HEK293 (cell line): ENCODE measurements at regions not wholly inside any gene's neighbourhood (a gene's known extent, or its start where the extent isn't known, plus 50 kb on each side); places are given as distances from the start of the nearest gene placed in this dataset.
A peak's percentile ranks its signal among the peaks of the same experiment; 100 is the strongest.

Experiments
- CTCF ChIA-PET: fragments of 350-600 bp; formaldehyde crosslinking; extraction: SDS; loops from one replicate; lab custom pipeline; 2021; ENCODE audit warnings: antibody characterized with exemption; lab: Yijun Ruan, JAX
- POLR2A ChIA-PET: fragments of 300-600 bp; formaldehyde crosslinking; extraction: SDS; loops from one replicate; lab custom pipeline; 2020; ENCODE audit warnings: antibody characterized with exemption, inconsistent platforms; lab: Yijun Ruan, JAX
- H3K27ac ChIP-seq: fragments of 200-500 bp; sonication (Bioruptor generic); 2 replicates; pipeline ENCODE4 v1.5.1; 2014; ENCODE audit warnings: low read depth, low read length, control low read depth, inconsistent platforms; ENCODE audit errors: extremely low read depth
- H3K36me3 ChIP-seq, 2 experiments: fragments of 200-500 bp in 1 of 2; sonication (Bioruptor generic) in 1 of 2; 1 replicate in 1 of 2; 2 replicates in 1 of 2; pipeline ENCODE4 v1.5.1; 2014 to 2017; ENCODE audit warnings: inconsistent platforms in 2 of 2, low read length in 2 of 2; ENCODE audit not compliant: control insufficient read depth in 2 of 2, insufficient read depth in 1 of 2
- H3K4me1 ChIP-seq: fragments of 200-500 bp; sonication (Bioruptor generic); 2 replicates; pipeline ENCODE4 v1.5.1; 2014; ENCODE audit warnings: mild to moderate bottlenecking, low read length, inconsistent platforms; ENCODE audit not compliant: control insufficient read depth, insufficient read depth
- H3K4me3 ChIP-seq: 2 replicates; pipeline ENCODE4 v1.5.1; 2011; ENCODE audit warnings: low read depth, mild to moderate bottlenecking, control low read depth, low read length, moderate library complexity
- H3K9me3 ChIP-seq: fragments of 200-500 bp; sonication (Bioruptor generic); 2 replicates; pipeline ENCODE4 v1.5.1; 2014; ENCODE audit warnings: low read depth, low read length, inconsistent platforms; ENCODE audit not compliant: control insufficient read depth, insufficient read depth
- BCL6B ChIP-seq: fragments of 450-650 bp; formaldehyde crosslinking; IDR thresholded peaks from 2 replicates; pipeline ENCODE4 v1.5.1; 2017; ENCODE audit warnings: missing biosample characterization, missing genetic modification characterization
- GLIS1 ChIP-seq: fragments of 450-650 bp; formaldehyde crosslinking; IDR thresholded peaks from 2 replicates; pipeline ENCODE4 v1.5.1; 2016; ENCODE audit warnings: missing biosample characterization, missing genetic modification characterization
- HIC1 ChIP-seq: fragments of 450-650 bp; formaldehyde crosslinking; IDR thresholded peaks from 2 replicates; pipeline ENCODE4 v1.5.1; 2016; ENCODE audit warnings: missing biosample characterization, missing genetic modification characterization
- KLF10 ChIP-seq: fragments of 450-650 bp; IDR thresholded peaks from 2 replicates; pipeline ENCODE4 v1.5.1; 2018; ENCODE audit warnings: missing biosample characterization, mild to moderate bottlenecking, missing genetic modification characterization
- RBAK ChIP-seq: fragments of 450-650 bp; formaldehyde crosslinking; IDR thresholded peaks from 2 replicates; pipeline ENCODE4 v1.5.1; 2016; ENCODE audit warnings: missing biosample characterization, missing genetic modification characterization
- SETDB1 ChIP-seq: IDR thresholded peaks from one replicate; pipeline ENCODE4 v1.6.1; 2017; ENCODE audit warnings: mild to moderate bottlenecking, low read length, moderate library complexity, mixed read lengths; ENCODE audit not compliant: insufficient read length
- ZBTB1 ChIP-seq: fragments of 450-650 bp; formaldehyde crosslinking; IDR thresholded peaks from 2 replicates; pipeline ENCODE4 v1.5.1; 2016; ENCODE audit warnings: missing biosample characterization, missing genetic modification characterization
- ZBTB44 ChIP-seq: fragments of 450-650 bp; IDR thresholded peaks from 2 replicates; pipeline ENCODE4 v1.5.1; 2018; ENCODE audit warnings: missing biosample characterization, mild to moderate bottlenecking, missing genetic modification characterization
- ZFP37 ChIP-seq: fragments of 450-650 bp; formaldehyde crosslinking; IDR thresholded peaks from 2 replicates; pipeline ENCODE4 v1.5.1; 2016; ENCODE audit warnings: missing biosample characterization, missing genetic modification characterization
- ZNF121 ChIP-seq: fragments of 450-650 bp; formaldehyde crosslinking; IDR thresholded peaks from 2 replicates; pipeline ENCODE4 v1.5.1; 2016; ENCODE audit warnings: missing biosample characterization, missing genetic modification characterization
- ZNF132 ChIP-seq: fragments of 450-650 bp; formaldehyde crosslinking; IDR thresholded peaks from 2 replicates; pipeline ENCODE4 v1.5.1; 2017; ENCODE audit warnings: missing biosample characterization, missing genetic modification characterization, borderline replicate concordance
- ZNF175 ChIP-seq: fragments of 450-650 bp; formaldehyde crosslinking; IDR thresholded peaks from 2 replicates; pipeline ENCODE4 v1.5.1; 2016; ENCODE audit warnings: missing biosample characterization, missing genetic modification characterization
- ZNF302 ChIP-seq: fragments of 450-650 bp; formaldehyde crosslinking; IDR thresholded peaks from 2 replicates; pipeline ENCODE4 v1.5.1; 2016; ENCODE audit warnings: missing biosample characterization, missing genetic modification characterization, low read depth
- ZNF501 ChIP-seq: fragments of 450-650 bp; formaldehyde crosslinking; IDR thresholded peaks from 2 replicates; pipeline ENCODE4 v1.5.1; 2016; ENCODE audit warnings: missing biosample characterization, missing genetic modification characterization
- ZNF548 ChIP-seq: fragments of 450-650 bp; formaldehyde crosslinking; IDR thresholded peaks from 2 replicates; pipeline ENCODE4 v1.5.1; 2016; ENCODE audit warnings: missing biosample characterization, missing genetic modification characterization
- ZNF621 ChIP-seq: fragments of 450-650 bp; formaldehyde crosslinking; IDR thresholded peaks from 2 replicates; pipeline ENCODE4 v1.5.1; 2017; ENCODE audit warnings: missing biosample characterization, missing genetic modification characterization
- ZNF626 ChIP-seq: fragments of 450-650 bp; sonication (Bioruptor Pico); formaldehyde crosslinking; IDR thresholded peaks from 2 replicates; pipeline ENCODE4 v1.5.1; 2018; ENCODE audit warnings: missing biosample characterization, missing genetic modification characterization, inconsistent platforms
- ZNF830 ChIP-seq: fragments of 450-650 bp; IDR thresholded peaks from 2 replicates; pipeline ENCODE4 v1.5.0; 2018; ENCODE audit warnings: missing biosample characterization, missing genetic modification characterization, low read depth, mild to moderate bottlenecking, moderate library complexity
- TF ChIP-seq, protein P1 (sequence below): fragments of 450-650 bp; formaldehyde crosslinking; conservative IDR thresholded peaks from 2 replicates; pipeline ENCODE4 v1.5.1; 2016; ENCODE audit warnings: low read depth, missing biosample characterization, missing genetic modification characterization

GRCh38 chr3:44110648-44111047, 131.0 kb upstream of the TOPAZ1 start (continued):
- TF ChIP-seq ZNF132 (tag by site-specific recombination): no peak

- POLR2A ChIA-PET: no interaction called here
These were observed 130.2 kb upstream of the TOPAZ1 start for GRCh38 chr3:44111482-44111881.

GRCh38 chr3:44114142-44114541, 127.5 kb upstream of the TOPAZ1 start:
- CTCF ChIA-PET: no interaction called here
- TF ChIP-seq ZNF621 (tag by site-specific recombination) (no peak), ZNF830 (no peak), ZNF548 (tag by site-specific recombination) (no peak), BCL6B (no peak), ZFP37 (no peak), ZBTB1 (tag by site-specific recombination) (no peak), RBAK (tag by site-specific recombination) (no peak), KLF10 (no peak)
- Histone ChIP-seq H3K4me1 (no peaks in the 10 kb centered on the region), H3K36me3 (no peaks in the 10 kb centered on the region), H3K27ac (no peak overlapping the region), H3K9me3 (no peaks in the 10 kb centered on the region), H3K4me3 (no peak overlapping the region)
- POLR2A ChIA-PET: no interaction called here

More at GRCh38 chr3:44111482-44111881, 130.2 kb upstream of the TOPAZ1 start:
- H3K27ac ChIP-seq: no peak overlapping the region
- CTCF ChIA-PET: no interaction called here
- no peak overlapping the region for H3K4me3 ChIP-seq
- H3K4me1 ChIP-seq: no peaks in the 10 kb centered on the region
- H3K9me3 ChIP-seq: no peaks in the 10 kb centered on the region
- H3K36me3 ChIP-seq: no peaks in the 10 kb centered on the region
- no peak for TF ChIP-seq ZBTB44
- no peak for TF ChIP-seq ZNF302 (tag by site-specific recombination)
- TF ChIP-seq ZNF501 (tag by site-specific recombination): no peak
- TF ChIP-seq SETDB1: no peak
- TF ChIP-seq ZNF175: no peak
- TF ChIP-seq ZNF626 (tag by site-specific recombination): no peak
- TF ChIP-seq, protein P1, sequence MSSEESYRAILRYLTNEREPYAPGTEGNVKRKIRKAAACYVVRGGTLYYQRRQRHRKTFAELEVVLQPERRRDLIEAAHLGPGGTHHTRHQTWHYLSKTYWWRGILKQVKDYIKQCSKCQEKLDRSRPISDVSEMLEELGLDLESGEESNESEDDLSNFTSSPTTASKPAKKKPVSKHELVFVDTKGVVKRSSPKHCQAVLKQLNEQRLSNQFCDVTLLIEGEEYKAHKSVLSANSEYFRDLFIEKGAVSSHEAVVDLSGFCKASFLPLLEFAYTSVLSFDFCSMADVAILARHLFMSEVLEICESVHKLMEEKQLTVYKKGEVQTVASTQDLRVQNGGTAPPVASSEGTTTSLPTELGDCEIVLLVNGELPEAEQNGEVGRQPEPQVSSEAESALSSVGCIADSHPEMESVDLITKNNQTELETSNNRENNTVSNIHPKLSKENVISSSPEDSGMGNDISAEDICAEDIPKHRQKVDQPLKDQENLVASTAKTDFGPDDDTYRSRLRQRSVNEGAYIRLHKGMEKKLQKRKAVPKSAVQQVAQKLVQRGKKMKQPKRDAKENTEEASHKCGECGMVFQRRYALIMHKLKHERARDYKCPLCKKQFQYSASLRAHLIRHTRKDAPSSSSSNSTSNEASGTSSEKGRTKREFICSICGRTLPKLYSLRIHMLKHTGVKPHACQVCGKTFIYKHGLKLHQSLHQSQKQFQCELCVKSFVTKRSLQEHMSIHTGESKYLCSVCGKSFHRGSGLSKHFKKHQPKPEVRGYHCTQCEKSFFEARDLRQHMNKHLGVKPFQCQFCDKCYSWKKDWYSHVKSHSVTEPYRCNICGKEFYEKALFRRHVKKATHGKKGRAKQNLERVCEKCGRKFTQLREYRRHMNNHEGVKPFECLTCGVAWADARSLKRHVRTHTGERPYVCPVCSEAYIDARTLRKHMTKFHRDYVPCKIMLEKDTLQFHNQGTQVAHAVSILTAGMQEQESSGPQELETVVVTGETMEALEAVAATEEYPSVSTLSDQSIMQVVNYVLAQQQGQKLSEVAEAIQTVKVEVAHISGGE (tag by site-specific recombination): no peak

GRCh38 chr3:44117239-44117638, 124.4 kb upstream of the TOPAZ1 start:
- CTCF ChIA-PET: no interaction called here
- H3K4me1 ChIP-seq: no peaks in the 10 kb centered on the region
- POLR2A ChIA-PET: no interaction called here

More at GRCh38 chr3:44117239-44117638, 124.4 kb upstream of the TOPAZ1 start:
- H3K4me3 ChIP-seq: no peak overlapping the region
- TF ChIP-seq ZNF121 (tag by site-specific recombination) (no peak), GLIS1 (tag by site-specific recombination) (peak; percentile 36; the same call in 1 of the 2 replicates), HIC1 (tag by site-specific recombination) (no peak)
- H3K27ac ChIP-seq: no peak overlapping the region
- H3K36me3 ChIP-seq: no peaks in the 10 kb centered on the region
- no peaks in the 10 kb centered on the region for H3K9me3 ChIP-seq
